ENCODE measurements at regions not wholly inside any gene's neighbourhood (a gene's known extent, or its start where the extent isn't known, plus 50 kb on each side); places are given as distances from the start of the nearest gene placed in this dataset.
"Not testable (repeated sequence)": the region's sequence is repeated elsewhere in the genome, so short reads cannot be mapped to it uniquely, and the experiment has no call there.

DNA sequence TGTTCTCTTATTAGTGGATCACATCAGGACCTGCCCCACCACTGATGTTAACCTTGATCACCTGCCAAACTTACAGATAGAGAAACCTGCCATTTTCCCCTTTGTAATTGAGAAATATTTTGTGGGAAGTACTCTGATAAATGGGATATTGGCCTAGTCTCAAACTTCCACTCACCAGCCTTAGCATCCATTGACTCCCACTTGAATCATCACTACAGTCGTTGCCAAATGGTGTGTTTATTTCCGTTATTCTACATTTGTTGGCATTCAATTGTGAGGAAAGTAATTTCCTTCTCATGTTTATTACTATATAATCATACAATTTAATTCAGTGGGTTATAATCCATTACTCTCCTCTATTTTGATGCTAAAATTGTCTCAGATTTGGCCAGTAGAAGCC, 156.4 kb upstream of the CXCL13 start:
- no peak for DNase-seq

DNA sequence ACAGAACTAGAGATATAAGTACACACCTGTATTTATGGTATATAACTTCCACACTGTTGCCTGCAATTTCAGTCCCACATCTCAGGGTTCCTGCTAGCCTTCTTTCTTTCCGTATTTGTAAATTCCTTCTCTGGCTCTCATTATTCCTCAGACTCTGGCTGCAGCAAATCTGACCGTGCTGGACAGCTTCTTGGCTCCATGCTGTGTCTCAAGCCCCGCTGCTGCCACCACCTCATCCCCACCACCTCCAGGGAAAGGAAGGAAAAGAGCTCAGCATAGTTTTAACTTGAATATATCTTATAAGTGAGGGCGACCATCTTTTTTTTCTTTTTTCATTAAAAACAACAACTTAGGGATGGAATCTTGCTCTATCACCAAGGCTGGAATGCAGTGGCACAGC, 155.6 kb upstream of the CXCL13 start:
- DNase-seq = no peak

DNA sequence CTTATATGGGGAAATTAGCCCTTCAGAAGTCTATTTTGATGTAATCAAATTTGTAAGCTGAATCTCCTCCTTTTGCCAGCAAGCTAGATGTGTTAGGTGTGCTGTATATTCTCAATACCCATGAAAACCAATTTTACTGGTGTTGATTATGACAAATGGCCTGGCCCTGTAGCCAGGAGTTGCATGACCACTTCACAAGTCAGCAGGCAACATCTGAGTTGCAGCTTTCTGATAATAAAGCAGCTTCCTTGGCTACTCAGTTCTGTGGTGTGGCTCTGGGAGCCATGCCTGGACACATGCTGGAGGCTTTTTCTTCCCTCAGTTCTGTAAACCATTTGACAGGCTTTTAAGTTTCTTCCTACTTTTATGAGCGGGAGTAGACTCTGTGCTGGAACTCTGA, 154.1 kb upstream of the CXCL13 start:
- DNase-seq = no peak

DNA sequence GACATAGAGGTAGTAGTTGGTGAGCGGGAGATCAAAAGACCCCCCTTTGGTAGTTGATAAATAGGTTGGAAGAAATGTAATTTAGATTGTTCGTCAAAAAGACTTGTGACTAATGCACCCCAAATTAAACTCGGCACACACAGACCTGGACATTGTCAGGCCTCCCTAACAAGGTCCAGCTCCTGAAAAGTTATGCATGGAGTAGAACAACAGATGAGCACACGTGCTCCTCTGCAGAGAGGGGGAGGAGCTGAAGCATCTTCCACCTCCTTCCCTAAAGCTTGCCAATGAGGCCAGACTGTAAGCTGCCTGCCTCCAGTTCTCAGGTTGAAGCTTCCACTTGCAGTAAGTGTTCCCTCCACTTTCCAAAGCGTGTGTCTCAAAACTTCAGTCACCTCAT, 153.5 kb upstream of the CXCL13 start:
- DNase-seq = not testable (repeated sequence)

DNA sequence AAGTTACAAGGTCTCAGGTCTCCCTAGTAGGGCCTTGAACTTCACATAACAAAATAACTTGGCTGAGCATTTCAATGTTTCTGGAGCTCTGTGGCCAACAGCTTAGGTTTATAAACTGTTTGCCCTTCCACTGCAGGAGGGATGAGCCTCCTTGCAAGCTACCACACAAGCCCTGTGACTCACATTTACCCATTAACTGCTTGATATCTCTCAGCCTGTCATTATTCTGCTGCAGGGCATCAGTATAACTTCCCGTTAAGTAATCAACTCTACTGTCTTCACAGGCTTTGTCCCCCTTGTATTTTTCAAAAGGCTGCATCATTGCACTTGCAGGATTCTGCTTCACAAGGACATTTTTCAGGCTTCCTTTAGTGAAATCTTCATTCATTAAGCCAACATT, 151.7 kb upstream of the CXCL13 start:
- no peak for DNase-seq

DNA sequence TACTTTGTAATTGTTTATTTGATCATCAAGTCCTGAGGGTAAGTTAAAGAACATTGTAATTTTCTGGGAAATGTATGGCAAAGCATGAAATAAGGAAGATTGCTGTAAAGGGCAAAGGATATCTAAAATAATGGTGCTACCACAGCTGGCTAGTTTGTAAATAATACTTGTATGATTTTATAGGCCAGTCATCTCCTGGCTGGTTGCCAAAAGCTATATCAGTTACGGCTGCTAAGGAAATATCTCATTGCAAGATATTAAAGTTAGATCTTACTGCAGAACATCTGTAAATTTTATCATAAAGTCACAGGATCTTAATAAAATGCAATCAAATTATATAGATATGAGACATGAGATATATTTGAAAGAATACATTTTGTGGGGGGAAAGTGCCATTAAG, 150.8 kb upstream of the CXCL13 start:
- DNase-seq = no peak

DNA sequence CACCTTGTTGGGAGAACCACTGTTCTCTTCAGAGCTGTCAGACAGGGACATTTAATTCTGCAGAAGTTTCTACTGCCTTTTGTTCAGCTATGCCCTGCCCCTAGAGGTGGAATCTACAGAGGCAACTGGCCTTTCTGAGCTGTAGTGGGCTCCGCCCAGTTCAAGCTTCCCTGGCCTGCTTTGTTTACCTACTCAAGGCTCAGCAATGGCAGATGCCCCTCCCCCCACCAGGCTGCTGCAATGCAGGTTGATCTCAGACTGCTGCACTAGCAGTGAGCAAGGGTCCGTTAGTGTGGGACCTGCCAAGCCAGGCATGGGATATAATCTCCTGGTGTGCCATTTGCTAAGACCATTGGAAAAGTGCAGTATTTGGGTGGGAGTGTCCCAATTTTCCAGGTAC, 141.5 kb upstream of the CXCL13 start:
- DNase-seq = not testable (repeated sequence)

DNA sequence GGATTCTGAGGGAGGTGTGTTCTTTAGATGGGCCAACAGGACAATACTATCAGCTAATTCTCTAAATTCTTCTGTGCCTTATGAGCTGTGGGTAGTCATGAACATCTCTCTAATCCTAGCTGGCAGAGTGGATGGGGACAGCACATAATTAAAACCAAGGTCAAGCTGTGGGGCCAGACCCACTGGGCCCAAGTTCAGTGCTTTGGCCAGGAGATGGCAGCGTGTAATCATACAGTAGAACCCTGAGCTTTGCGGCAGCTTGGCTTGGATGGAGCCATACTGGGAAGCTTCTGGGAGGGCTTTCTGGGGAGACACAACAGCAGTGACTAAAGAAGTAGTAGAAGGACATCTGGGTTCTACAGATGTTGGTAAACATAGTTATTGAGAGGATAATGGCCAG, 140.3 kb upstream of the CXCL13 start:
- no peak for DNase-seq

DNA sequence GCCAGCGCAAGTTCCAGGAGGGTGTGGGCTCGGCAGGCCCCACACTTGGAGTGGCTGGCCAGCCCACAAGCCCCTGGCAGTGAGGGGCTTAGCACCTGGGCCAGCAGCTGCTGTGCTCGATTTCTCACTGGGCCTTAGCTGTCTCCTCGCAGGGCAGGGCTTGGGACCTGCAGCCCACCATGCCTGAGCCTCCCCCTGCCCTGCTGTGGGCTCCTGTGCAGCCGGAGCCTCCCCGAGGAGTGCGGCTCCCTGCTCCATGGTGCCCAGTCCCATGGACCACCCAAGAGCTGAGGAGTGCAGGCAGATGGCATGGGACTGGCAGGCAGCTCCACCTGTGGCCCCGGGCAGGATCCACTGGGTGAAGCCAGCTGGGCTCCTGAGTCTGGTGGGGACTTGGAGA, 139.2 kb upstream of the CXCL13 start:
- no peak for DNase-seq

DNA sequence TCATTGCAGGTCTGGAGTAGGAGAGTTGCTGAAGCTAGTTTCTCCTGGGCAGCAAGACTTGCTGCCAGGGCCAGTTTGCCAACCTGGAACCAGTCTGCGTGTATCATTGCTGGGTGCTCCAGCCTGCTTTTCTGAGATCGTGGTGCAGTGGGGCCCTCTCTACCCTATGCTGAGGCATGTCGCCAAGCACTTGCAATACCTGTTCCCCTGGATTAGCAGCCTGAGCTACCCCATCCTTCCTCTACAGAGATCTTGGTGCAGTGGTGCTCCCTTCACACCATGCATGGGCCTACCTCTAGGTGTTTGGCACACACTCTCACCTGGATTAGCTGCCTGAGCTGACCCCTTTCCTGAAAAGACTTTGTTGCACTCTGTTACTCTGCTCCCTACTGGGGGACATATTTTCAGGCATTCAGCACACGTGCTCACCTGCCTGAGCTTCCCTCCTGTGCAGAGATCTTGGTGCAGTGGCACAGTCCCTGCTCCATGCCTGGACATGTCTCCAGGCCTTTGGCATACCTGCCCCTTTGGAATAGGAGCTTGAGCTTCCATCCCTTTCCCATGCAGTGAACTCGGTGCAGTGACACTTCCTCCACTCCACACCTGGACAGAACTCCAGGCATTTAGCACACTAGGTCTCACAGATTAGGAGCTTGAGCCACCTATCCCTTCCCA, 133.7 kb upstream of the CXCL13 start:
- no peak for DNase-seq

DNA sequence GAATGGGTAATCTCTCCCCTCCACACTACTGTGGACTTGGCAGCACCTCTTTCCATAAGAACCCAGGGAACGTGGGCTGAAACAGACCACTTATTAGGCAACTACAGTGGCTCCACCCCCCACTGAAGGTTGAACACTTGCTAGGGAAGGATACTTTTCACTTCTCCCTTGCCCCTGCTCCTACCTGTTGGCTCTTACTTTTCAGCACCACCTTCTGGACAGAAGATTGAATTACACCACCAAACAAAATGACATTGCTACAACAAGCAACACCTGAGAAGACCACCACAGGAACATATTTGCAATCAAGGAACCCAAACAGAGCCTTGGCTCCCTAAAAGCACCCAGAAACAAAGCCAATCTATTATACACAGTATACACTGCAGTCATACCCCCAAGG, 132.1 kb upstream of the CXCL13 start:
- no peak for DNase-seq

DNA sequence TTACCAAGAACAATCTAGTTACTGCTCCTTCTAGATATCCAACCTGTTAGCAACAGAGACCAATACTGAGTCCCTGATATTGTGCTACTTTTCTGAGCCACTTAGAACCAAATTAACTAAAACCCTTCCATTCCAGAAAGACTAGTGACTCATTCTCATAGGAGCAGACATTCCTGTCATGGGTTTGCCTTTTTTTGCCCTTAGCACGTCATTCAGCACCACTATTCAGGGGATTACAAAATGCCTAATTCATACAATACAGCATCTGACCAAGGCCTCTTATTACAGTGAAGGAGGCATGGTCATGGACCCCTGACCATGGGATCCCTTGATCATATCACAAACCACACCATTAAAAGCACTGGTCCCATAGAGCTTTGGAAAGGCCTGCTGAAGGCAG, 123.8 kb upstream of the CXCL13 start:
- DNase-seq = no peak

DNA sequence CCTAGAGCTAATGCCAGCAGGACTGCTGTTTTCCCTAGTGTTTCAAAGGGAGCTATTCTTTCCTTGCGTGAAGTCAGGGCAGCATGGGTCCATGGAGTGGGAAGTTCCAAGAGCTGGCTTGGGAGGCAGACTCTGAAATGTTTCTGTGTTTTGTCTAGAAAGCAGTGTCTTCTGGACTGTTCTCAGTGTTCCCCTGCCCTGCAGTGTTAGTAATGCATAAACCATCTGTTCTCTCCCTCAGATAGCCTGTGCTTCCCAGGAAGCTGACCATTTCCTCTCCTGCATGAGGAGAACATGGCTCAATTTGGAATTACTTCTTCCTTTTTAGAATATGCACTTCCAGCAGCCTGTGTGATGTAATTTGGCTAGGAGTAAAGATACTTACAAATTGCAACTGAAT, 116.7 kb upstream of the CXCL13 start:
- no peak for DNase-seq

DNA sequence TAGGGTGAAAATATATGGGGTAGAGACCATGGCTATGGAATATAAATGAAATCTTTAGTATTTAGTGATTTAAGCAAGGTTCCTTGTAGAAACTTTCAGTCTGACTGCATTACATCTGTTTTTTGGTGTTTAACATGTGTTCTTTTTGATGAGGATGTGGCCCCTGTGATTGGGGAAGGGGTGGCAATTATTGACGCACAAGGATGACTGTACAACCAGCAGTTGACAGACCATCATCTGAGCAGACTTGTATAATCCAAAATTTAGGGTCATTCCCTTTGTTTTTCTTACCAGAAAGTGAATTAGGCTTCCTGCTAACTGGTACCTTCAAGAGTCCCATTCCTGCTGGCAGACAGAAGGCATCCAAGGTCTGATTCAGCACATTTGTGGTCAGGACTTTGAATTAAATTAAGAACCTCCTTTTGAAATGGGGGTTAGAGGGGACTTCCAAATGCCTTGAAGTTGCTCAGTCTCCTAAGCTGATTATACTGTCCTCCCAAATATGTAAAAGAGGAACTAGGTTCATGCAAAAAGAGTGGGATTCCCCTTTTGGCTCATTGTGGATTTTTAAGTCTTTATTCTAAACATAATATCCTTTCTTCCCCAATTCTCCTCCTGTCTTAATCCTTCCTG, 112.4 kb upstream of the CXCL13 start:
- no peak for DNase-seq

DNA sequence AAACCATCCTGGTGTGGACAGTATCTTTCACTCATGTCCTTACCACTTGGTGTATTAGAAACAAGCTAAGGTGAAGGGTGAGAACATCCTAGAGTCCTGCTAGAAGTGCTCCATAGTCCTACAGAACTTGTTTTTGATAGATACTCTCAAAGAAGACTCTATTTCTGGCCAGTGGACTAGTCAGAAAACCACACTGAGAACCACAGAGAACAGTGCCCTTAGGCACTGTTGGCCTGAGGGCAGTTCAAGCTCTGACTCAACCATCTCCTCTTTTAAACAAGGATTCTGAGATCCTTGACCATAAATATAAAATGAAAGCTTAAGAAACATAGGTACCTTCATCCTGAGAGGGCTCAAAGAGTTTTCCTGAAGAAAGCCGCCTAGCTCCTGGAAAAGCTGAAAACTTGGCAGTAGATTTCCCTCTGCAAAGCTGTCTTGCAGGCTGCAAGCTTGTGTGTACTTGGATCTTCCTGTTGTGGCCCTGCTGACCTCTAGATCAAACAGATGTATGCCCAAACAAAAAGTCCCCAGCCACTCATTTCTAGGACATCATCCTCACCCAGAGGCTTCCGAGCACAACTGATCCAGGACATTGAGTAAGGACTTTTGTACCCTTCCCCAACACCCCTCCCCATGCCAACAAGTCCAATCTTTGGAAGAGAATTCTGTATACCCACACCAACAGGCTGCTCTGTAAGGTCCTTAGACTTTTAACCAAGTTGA, 111.6 kb upstream of the CXCL13 start:
- no peak for DNase-seq

DNA sequence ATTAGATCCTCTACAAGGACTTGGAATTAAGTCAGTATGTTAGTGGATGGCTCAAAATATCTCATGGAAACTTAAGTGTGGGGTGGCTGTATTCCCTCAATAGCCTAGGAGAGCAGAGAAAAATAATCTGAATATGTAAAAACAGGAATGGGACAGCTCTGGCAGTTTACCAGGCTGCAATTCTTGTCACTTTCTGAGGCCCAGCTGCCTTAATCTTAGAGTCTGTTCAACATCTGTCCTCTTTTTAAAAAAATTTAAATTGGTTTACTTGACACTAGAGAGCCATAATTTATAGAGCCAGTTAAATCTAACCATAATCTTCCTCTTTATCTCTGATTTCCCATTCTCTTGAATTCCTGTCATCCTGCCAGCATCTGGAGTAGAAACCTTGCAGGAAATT, 109.2 kb upstream of the CXCL13 start:
- no peak for DNase-seq

DNA sequence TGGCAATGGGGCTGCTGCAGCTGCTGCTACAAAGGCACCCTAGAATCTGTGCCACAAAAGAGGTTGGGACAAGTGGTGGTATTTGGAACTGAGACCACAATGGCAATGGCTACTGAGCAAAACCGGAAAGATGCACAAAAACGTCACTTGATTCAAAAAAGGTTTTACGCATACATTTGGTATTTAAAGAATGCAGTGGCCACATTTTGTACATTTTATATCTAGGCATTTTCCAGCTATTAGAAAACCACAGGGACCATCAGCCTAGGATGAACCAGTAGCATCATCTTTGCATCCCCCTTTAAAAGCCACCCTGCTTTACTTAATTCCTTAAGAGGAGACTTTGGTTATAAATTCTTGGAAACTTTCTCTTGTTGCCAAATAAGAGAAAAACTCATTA, 104.8 kb upstream of the CXCL13 start:
- DNase-seq = no peak

DNA sequence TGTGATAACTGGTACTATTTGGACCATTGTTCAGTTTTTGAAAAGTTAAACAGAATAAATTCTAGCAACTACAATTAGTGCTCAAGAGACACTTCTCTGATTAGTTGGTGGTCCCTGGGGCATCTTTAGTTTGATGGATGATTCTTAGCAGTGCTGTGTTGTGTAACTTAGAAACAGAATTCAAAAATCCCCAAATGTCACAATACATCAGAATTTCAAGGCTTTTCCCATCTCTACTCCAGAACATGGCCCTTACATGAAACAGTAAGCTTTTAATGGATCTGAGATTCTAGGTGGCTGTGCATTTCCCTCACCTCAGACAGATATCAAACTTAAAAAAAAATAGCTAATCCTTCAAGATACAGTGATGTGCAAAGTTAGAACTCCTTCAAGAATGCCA, 104.4 kb upstream of the CXCL13 start:
- no peak for DNase-seq

DNA sequence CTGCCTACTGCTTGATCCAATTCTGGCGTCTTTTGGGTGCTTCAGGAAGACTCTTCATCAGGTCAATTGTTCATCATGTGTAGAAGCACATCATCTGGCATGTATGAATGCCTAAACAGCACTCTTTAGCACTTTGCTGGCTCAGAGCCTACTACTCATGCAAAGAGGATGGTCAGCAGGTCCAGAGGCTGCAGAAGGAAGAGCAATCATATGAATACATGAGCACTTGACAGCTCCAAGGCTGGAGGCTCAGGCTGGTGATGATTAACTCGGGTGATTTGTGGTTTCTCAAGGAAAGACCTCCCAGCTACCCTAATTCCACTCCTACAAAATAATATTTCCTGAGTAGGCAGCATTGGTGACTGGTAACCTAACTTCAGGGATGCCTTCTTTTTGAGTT, 103.8 kb upstream of the CXCL13 start:
- DNase-seq = no peak

DNA sequence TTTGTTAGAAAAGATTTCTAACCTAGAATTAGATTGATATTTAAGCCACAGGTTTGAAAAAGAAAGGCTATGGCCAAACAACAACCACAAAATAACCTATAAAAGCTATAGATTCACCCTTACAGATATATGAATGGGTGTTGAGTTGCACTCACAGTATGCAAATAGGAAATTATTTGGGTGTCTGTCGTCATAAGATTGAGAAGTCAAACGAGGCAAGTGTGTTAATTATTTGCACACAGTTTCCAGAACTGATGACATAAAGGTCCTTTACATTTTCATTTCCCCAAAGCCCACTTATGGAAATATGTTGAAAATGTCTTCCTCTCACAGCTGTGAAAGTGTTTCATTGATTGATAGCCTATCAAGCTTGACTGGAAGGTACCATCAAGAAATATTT, 101.2 kb upstream of the CXCL13 start:
- DNase-seq = no peak

DNA sequence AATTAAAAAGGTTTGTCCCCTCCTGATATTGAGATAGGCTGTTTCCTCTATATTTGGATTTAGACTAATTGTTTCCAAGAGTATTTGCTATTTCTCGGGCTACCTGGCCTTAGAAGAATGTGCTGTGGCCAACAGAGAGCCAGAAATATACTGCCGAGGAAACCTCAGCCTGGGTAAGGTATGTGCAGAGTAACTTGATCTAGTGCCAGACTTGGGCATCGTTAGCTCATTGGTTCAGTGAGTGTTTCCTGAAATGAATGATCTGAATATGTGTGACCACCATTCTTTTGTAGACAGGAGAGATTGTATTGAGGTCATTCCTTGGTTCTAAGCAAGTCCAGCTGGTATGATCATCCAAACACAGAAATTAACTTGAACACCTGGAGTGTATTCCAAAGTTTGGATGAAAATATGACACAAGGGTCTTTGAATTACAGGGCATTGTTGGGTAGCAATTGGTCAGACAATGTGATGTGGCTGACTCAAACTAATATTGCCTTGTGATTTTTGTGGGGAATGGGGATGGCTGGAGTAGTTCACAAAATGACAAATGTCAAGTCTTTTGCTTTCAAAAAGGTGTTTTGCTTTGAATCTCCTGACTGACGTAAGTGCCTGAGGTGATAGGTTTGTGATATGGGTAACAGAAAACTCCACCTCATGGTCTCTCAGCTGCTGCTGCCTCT, 100.2 kb upstream of the CXCL13 start:
- no peak for DNase-seq

DNA sequence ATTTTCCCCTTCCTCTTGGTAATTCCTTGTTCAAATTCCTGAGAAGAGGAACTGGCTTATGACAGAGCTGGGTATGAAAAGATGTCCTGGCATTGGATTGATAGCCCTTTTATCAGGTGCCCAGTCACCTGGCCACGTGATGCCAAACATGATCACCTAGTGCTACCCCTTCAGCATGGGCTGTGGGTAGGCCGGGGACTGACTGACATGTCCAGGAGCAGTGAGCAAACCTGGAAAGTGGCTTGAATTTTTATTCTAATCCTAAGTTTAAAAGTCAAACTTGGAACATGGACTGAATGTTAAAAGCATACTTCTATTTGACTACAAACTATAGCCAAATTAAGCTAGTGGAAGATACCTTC, 99.7 kb upstream of the CXCL13 start:
- no peak for DNase-seq

DNA sequence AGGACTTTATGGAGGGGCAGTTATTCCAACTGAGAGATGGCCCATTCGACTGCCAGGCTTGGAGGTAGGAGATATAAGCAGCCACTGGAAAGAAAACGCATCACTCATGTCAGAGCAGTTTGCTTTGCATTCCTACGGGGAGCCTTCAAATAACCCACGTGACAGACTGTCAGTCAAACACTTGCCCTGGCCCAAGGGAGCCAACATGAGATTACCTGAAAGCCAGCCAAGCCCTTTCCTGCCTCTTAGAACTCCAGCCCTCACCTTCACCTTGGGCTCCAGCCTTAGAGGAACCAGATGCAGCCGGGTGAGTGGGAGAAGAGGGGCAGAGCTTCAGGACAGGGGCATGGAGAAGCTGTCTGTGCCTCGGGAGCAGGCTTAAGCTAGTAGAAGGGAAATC, 95.3 kb upstream of the CXCL13 start:
- DNase-seq = no peak

DNA sequence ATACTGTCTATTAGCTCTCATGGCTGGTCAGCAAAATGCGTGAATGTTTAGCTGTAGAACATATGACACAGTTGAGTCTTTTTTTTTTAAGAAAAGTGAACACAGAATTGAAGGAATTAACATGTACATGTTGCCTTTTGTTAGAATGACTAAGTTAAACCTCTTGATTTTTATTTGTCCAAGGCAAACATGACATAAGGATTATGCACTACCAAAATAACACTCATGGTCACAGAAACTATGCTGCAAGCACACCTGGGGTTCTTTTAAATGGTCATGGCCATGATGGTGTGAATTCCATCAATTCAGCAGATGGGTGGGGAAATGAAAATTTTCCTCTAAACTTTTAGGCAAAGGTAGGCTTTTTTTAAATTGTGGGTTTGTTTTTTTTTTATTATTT, 80.1 kb upstream of the CXCL13 start:
- no peak for DNase-seq

Data from C1 segment of cervical spinal cord (tissue), 14 donors.